OCI-LY7 (cell line): ENCODE measurements at regions not wholly inside any gene's neighbourhood (a gene's known extent, or its start where the extent isn't known, plus 50 kb on each side); places are given as distances from the start of the nearest gene placed in this dataset.

Experiments
- BruUV-seq: library from RNA; stranded (reverse); fragments of 400-500 nt; replicated peaks from 2 replicates; lab custom pipeline; 2021; lab: Mats Ljungman, UMichigan
- CTCF ChIA-PET: fragments of 300-600 bp; sonication (Branson Sonifier 250); formaldehyde crosslinking; loops from one replicate; lab custom pipeline; 2022; ENCODE audit warnings: antibody characterized with exemption; ENCODE audit not compliant: unreplicated experiment; lab: Charles Lee
- POLR2A ChIA-PET: fragments of 300-600 bp; sonication (Branson Sonifier 250); formaldehyde crosslinking; loops from one replicate; lab custom pipeline; 2022; ENCODE audit warnings: antibody characterized with exemption; lab: Charles Lee
- DNase-seq: peaks from one replicate; pipeline ENCODE4 v3.0.0-alpha.2; 2015; ENCODE audit warnings: low spot score
- H2AFZ ChIP-seq: fragments of 200-600 bp; sonication (generic), shearing (Covaris generic); 2 replicates; pipeline ENCODE4 v1.6.1; 2014; ENCODE audit warnings: mild to moderate bottlenecking, antibody characterized with exemption, low read length, moderate library complexity
- H3K27ac ChIP-seq: fragments of 200-600 bp; sonication (generic); 2 replicates; pipeline ENCODE4 v1.5.1; 2014; ENCODE audit warnings: mixed run types, low read depth, mild to moderate bottlenecking, moderate library complexity, low read length, inconsistent platforms; ENCODE audit not compliant: poor library complexity, severe bottlenecking
- H3K36me3 ChIP-seq: fragments of 200-600 bp; sonication (generic); 2 replicates; pipeline ENCODE4 v1.6.1; 2014; ENCODE audit warnings: mild to moderate bottlenecking, antibody characterized with exemption, low read length, moderate library complexity, mixed read lengths; ENCODE audit not compliant: insufficient read depth
- H3K4me1 ChIP-seq: fragments of 200-600 bp; sonication (generic); 2 replicates; pipeline ENCODE4 v1.5.1; 2014; ENCODE audit warnings: mild to moderate bottlenecking, low read length; ENCODE audit not compliant: insufficient read depth, poor library complexity, severe bottlenecking
- H3K4me2 ChIP-seq: fragments of 200-600 bp; sonication (generic); 2 replicates; pipeline ENCODE4 v1.6.1; 2014; ENCODE audit warnings: mild to moderate bottlenecking, low read length
- H3K4me3 ChIP-seq: fragments of 200-600 bp; sonication (generic); 2 replicates; pipeline ENCODE4 v1.5.1; 2014; ENCODE audit warnings: mild to moderate bottlenecking, low read depth, low read length; ENCODE audit not compliant: poor library complexity, severe bottlenecking
- H3K79me2 ChIP-seq: fragments of 200-600 bp; sonication (generic); 2 replicates; pipeline ENCODE4 v1.6.1; 2016; ENCODE audit warnings: low read depth, mild to moderate bottlenecking, low read length, moderate library complexity, mixed read lengths; ENCODE audit not compliant: insufficient read depth
- H3K9me2 ChIP-seq: fragments of 200-600 bp; sonication (generic); 2 replicates; pipeline ENCODE4 v1.6.1; 2016; ENCODE audit warnings: mild to moderate bottlenecking, low read length, mixed read lengths; ENCODE audit not compliant: insufficient read depth
- H3K9me3 ChIP-seq: fragments of 200-600 bp; sonication (generic); 2 replicates; pipeline ENCODE4 v1.6.1; 2014; ENCODE audit warnings: mild to moderate bottlenecking, mixed run types, low read length, mixed read lengths
- H4K20me1 ChIP-seq: fragments of 200-600 bp; sonication (generic); 2 replicates; pipeline ENCODE4 v1.6.1; 2014; ENCODE audit warnings: mild to moderate bottlenecking, antibody characterized with exemption, low read length, moderate library complexity, mixed read lengths; ENCODE audit not compliant: insufficient read depth
- EZH2phosphoT487 ChIP-seq: fragments of 200-600 bp; sonication (generic); IDR thresholded peaks from 2 replicates; pipeline ENCODE4 v1.6.1; 2018; ENCODE audit warnings: low read depth, borderline replicate concordance, mild to moderate bottlenecking, mixed run types, antibody characterized with exemption, low read length, moderate library complexity, mixed read lengths
- intact Hi-C: fragments of 100-400 bp; cut with micrococcal nuclease; formaldehyde crosslinking; loops from one replicate; pipeline ENCODE4 v1.10.0; 2022; ENCODE audit not compliant: unreplicated experiment
- TF ChIP-seq, protein P1 (sequence below): fragments of 200-600 bp; sonication (generic); conservative IDR thresholded peaks from 2 replicates; pipeline ENCODE4 v1.5.1; 2014; ENCODE audit warnings: mild to moderate bottlenecking, antibody characterized with exemption, low read length, moderate library complexity, mixed read lengths

DNA sequence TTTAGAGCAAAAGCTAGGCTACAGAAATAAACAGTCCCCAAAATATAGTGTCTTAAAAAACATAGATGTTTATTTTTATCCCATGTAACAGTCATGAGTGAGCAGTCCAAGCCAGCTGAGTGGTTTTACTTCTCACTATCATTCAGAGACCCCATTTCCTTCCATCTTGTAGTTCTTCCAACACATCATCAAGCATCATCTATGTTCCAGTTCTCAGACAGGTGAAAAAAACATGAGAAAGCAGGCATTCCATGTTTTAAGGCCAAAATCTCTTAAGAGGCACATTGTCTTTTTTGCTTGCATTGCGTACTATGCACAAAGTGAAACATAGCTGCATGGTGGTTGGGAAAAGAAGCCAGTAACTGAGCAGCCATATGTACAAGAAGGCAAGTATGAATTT lies 128.6 kb downstream of the ATOH1 start:
- no peaks in the 10 kb centered on the region for H3K9me2 ChIP-seq
- BruUV-seq: no TSS peak
- H3K36me3 ChIP-seq: no peaks in the 10 kb centered on the region
- H3K4me2 ChIP-seq: no peak overlapping the region
- intact Hi-C loops: no loop called here
- ChIA-PET CTCF (no interaction called here), POLR2A (interaction anchor here (1.1 kb wide), 1 partner anchor 13 kb away, joined by 6 read pairs; no protein-coding TSS in a partner anchor)
- DNase-seq: no peak
- H4K20me1 ChIP-seq: no peaks in the 10 kb centered on the region
- no peak overlapping the region for H3K27ac ChIP-seq
- no peaks in the 10 kb centered on the region for H3K79me2 ChIP-seq
- no peaks in the 10 kb centered on the region for H3K4me1 ChIP-seq
- no peaks in the 10 kb centered on the region for H3K9me3 ChIP-seq
- H2AFZ ChIP-seq: no peak overlapping the region
- no peak overlapping the region for H3K4me3 ChIP-seq
- TF ChIP-seq, protein P1, sequence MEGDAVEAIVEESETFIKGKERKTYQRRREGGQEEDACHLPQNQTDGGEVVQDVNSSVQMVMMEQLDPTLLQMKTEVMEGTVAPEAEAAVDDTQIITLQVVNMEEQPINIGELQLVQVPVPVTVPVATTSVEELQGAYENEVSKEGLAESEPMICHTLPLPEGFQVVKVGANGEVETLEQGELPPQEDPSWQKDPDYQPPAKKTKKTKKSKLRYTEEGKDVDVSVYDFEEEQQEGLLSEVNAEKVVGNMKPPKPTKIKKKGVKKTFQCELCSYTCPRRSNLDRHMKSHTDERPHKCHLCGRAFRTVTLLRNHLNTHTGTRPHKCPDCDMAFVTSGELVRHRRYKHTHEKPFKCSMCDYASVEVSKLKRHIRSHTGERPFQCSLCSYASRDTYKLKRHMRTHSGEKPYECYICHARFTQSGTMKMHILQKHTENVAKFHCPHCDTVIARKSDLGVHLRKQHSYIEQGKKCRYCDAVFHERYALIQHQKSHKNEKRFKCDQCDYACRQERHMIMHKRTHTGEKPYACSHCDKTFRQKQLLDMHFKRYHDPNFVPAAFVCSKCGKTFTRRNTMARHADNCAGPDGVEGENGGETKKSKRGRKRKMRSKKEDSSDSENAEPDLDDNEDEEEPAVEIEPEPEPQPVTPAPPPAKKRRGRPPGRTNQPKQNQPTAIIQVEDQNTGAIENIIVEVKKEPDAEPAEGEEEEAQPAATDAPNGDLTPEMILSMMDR: no peak
- no peak for TF ChIP-seq EZH2phosphoT487

DNA sequence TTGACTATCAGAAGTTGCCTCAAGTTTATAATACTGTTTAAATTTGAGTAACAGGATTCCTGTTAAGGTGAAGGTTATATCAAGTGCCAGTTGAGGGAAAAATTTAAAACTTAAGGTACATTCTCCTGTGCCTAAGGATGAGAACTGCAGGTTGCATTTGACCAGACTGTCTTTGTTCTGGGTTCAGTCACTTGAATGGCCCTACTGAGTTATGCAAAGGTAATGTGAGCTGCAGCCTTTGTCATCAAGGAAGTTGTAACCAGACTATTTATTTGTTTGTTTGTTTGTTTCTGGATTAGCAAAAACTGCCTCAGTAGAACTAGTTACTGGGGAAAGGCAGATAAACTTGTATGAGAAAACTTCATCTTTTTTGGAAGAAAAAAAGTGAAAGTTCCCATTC lies 131.9 kb downstream of the ATOH1 start:
- no peak overlapping the region for H3K4me2 ChIP-seq
- no peaks in the 10 kb centered on the region for H3K9me3 ChIP-seq
- intact Hi-C loops: no loop called here
- H2AFZ ChIP-seq: no peak overlapping the region
- BruUV-seq: no TSS peak
- no peak overlapping the region for H3K4me3 ChIP-seq
- TF ChIP-seq, protein P1: no peak
- TF ChIP-seq EZH2phosphoT487: no peak
- H3K9me2 ChIP-seq: no peaks in the 10 kb centered on the region
- no peaks in the 10 kb centered on the region for H3K36me3 ChIP-seq
- no peaks in the 10 kb centered on the region for H3K79me2 ChIP-seq
- CTCF ChIA-PET: no interaction called here
- POLR2A ChIA-PET: no interaction called here
- no peak for DNase-seq
- H3K4me1 ChIP-seq: no peaks in the 10 kb centered on the region
- no peak overlapping the region for H3K27ac ChIP-seq
- H4K20me1 ChIP-seq: no peaks in the 10 kb centered on the region

DNA sequence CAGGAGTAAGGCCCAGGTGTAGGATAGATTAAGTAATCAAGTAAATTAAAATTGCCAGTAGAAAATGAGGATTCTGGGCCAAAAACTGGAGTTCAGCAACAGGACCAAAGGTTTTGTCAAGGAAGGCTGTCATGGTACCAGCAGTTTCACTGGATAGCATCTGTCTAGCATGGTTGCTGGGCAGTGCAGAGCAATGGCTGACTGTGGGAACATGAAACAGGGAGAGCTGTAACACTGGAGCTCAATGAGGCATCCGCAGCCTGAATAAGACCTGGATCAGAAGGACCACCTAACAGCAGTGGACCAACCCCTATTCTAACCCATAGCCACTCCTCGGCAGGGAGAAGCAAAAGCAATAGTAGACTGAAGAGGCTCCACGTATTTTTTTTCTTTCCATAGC lies 132.4 kb downstream of the ATOH1 start:
- Histone ChIP-seq H3K79me2 (no peaks in the 10 kb centered on the region), H2AFZ (no peak overlapping the region), H3K27ac (no peak overlapping the region), H3K4me2 (no peak overlapping the region), H3K9me3 (no peaks in the 10 kb centered on the region), H3K36me3 (no peaks in the 10 kb centered on the region), H4K20me1 (no peaks in the 10 kb centered on the region), H3K4me1 (no peaks in the 10 kb centered on the region), H3K4me3 (no peak overlapping the region), H3K9me2 (no peaks in the 10 kb centered on the region)
- TF ChIP-seq, protein P1: no peak
- TF ChIP-seq EZH2phosphoT487: no peak
- POLR2A ChIA-PET: interaction anchor here (0.7 kb wide), 1 partner anchor 330 kb away, joined by 3 read pairs; no protein-coding TSS in a partner anchor
- CTCF ChIA-PET: no interaction called here
- BruUV-seq: no TSS peak
- intact Hi-C loops: no loop called here
- no peak for DNase-seq
